PC-9 (cell line): ENCODE measurements at regions not wholly inside any gene's neighbourhood (a gene's known extent, or its start where the extent isn't known, plus 50 kb on each side); places are given as distances from the start of the nearest gene placed in this dataset.

ENCODE experiments used
- EZH2 ChIP-seq: fragments of 200-600 bp; sonication (generic); IDR thresholded peaks from 2 replicates; pipeline ENCODE4 v1.8.0; 2017; ENCODE audit warnings: antibody characterized with exemption, low read depth
- TF ChIP-seq, protein P1 (sequence below): fragments of 200-600 bp; sonication (generic); conservative IDR thresholded peaks from 2 replicates; pipeline ENCODE4 v1.6.1; 2017; ENCODE audit warnings: mixed run types, antibody characterized with exemption, mild to moderate bottlenecking, moderate library complexity

DNA sequence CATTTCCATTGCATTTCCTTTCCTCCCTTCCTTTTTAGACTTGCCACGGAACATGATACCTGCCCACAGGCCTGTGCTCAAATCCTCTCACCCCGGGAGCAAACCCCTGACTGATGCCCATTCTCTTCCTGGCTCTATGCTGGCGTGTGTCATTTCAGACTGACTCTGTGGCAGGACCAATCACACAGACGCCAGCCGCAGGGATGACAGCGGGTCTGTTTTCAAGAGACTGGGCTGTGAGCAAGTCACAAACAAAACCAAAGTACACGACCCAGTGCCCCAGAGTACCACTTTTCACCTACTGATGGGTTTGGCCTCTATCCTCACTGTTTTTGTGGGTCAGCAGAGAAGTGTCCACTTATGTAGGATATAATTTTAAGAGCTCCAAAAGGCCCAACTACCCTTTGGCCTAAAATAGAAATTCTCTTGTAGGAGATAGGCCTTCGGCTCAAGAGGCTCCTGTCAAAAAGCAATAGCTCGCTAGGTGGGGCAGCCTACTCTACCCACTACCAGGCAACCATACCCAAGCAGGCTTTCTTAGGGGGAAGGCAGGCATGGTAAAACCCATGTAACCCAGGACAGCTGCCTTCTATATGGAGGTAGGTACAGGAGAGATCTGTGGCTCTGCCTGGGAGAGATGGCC lies 215.7 kb downstream of the CDC5L start:
- TF ChIP-seq, protein P1, sequence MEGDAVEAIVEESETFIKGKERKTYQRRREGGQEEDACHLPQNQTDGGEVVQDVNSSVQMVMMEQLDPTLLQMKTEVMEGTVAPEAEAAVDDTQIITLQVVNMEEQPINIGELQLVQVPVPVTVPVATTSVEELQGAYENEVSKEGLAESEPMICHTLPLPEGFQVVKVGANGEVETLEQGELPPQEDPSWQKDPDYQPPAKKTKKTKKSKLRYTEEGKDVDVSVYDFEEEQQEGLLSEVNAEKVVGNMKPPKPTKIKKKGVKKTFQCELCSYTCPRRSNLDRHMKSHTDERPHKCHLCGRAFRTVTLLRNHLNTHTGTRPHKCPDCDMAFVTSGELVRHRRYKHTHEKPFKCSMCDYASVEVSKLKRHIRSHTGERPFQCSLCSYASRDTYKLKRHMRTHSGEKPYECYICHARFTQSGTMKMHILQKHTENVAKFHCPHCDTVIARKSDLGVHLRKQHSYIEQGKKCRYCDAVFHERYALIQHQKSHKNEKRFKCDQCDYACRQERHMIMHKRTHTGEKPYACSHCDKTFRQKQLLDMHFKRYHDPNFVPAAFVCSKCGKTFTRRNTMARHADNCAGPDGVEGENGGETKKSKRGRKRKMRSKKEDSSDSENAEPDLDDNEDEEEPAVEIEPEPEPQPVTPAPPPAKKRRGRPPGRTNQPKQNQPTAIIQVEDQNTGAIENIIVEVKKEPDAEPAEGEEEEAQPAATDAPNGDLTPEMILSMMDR = no peak
- TF ChIP-seq EZH2 = no peak
